SK-N-SH (cell line): ENCODE measurements at regions not wholly inside any gene's neighbourhood (a gene's known extent, or its start where the extent isn't known, plus 50 kb on each side); places are given as distances from the start of the nearest gene placed in this dataset.

Experiments
- CTCF ChIA-PET: fragments of 300-600, 350-600 bp; formaldehyde crosslinking; extraction: SDS; loops from one replicate; lab custom pipeline; 2021; lab: Yijun Ruan, JAX
- POLR2A ChIA-PET: fragments of 350-600 bp; sonication (Branson Sonifier 250); formaldehyde crosslinking; extraction: SDS; loops from one replicate; lab custom pipeline; 2020; ENCODE audit warnings: antibody characterized with exemption, inconsistent platforms; lab: Yijun Ruan, JAX
- DNase-seq: peaks from one replicate; pipeline ENCODE4 v3.0.0; 2012
- H2AFZ ChIP-seq: fragments of 200-600 bp; sonication (generic); 2 replicates; pipeline ENCODE4 v1.8.1; 2016; ENCODE audit warnings: antibody characterized with exemption, mild to moderate bottlenecking, low read depth
- H3F3A ChIP-seq: fragments of 200-600 bp; sonication (generic); replicated peaks from 2 replicates; pipeline ENCODE3; 2016; ENCODE audit warnings: antibody characterized with exemption, mild to moderate bottlenecking; ENCODE audit not compliant: insufficient read depth
- H3K27ac ChIP-seq, 2 experiments: fragments of 200-500 bp in 1 of 2; fragments of 200-600 bp in 1 of 2; sonication (Bioruptor generic) in 1 of 2; sonication (generic), shearing (Covaris generic) in 1 of 2; 2 replicates each; pipeline versions ENCODE4 v1.5.1 to v1.6.1; 2014 to 2016; ENCODE audit warnings: low read depth in 2 of 2, inconsistent platforms in 1 of 2, low read length in 1 of 2, mild to moderate bottlenecking in 1 of 2, mixed read lengths in 1 of 2
- H3K27me3 ChIP-seq: fragments of 200-600 bp; sonication (generic), shearing (Covaris generic); 2 replicates; pipeline ENCODE4 v1.6.1; 2016; ENCODE audit warnings: mixed run types; ENCODE audit not compliant: insufficient read depth
- H3K36me3 ChIP-seq, 2 experiments: fragments of 200-500 bp in 1 of 2; fragments of 200-600 bp in 1 of 2; sonication (Bioruptor generic) in 1 of 2; sonication (generic) in 1 of 2; replicated peaks in 1 of 2; 2 replicates each; pipeline versions ENCODE3 to v1.5.1; 2014 to 2016; ENCODE audit warnings: low read length in 1 of 2, mild to moderate bottlenecking in 1 of 2; ENCODE audit not compliant: insufficient read depth in 2 of 2, control insufficient read depth in 1 of 2
- H3K4me1 ChIP-seq, 2 experiments: fragments of 200-500 bp in 1 of 2; fragments of 200-600 bp in 1 of 2; sonication (Bioruptor generic) in 1 of 2; sonication (generic), shearing (Covaris generic) in 1 of 2; 2 replicates each; pipeline versions ENCODE4 v1.5.1 to v1.6.1; 2014 to 2016; ENCODE audit warnings: low read depth in 1 of 2, low read length in 1 of 2, mixed run types in 1 of 2; ENCODE audit not compliant: insufficient read depth in 2 of 2, control insufficient read depth in 1 of 2
- H3K4me2 ChIP-seq: fragments of 200-600 bp; sonication (generic), shearing (Covaris generic); 2 replicates; pipeline ENCODE4 v1.6.1; 2017; ENCODE audit warnings: mixed run types
- H3K4me3 ChIP-seq, 2 experiments: fragments of 200-500 bp in 1 of 2; fragments of 200-600 bp in 1 of 2; sonication (Bioruptor generic) in 1 of 2; sonication (generic), shearing (Covaris generic) in 1 of 2; 2 replicates each; pipeline versions ENCODE4 v1.5.1 to v1.8.1; 2014 to 2016; ENCODE audit warnings: low read depth in 2 of 2, inconsistent platforms in 1 of 2, low read length in 1 of 2, mild to moderate bottlenecking in 1 of 2, mixed read lengths in 1 of 2, moderate library complexity in 1 of 2
- H3K79me2 ChIP-seq: fragments of 200-600 bp; sonication (generic); 2 replicates; pipeline ENCODE4 v1.8.1; 2017; ENCODE audit warnings: mild to moderate bottlenecking; ENCODE audit not compliant: insufficient read depth
- H3K9ac ChIP-seq: fragments of 200-600 bp; sonication (generic); 2 replicates; pipeline ENCODE4 v1.6.1; 2017; ENCODE audit warnings: mixed run types
- H3K9me2 ChIP-seq: fragments of 200-600 bp; sonication (generic); 2 replicates; pipeline ENCODE4 v1.6.1; 2017; ENCODE audit warnings: mixed run types
- H3K9me3 ChIP-seq: fragments of 200-600 bp; sonication (generic); 2 replicates; pipeline ENCODE4 v1.6.1; 2017; ENCODE audit warnings: mixed run types, mild to moderate bottlenecking, moderate library complexity
- H4K20me1 ChIP-seq: fragments of 200-600 bp; sonication (generic); 2 replicates; pipeline ENCODE4 v1.6.1; 2017; ENCODE audit warnings: mild to moderate bottlenecking, mixed run types; ENCODE audit not compliant: insufficient read depth
- CHD2 ChIP-seq: fragments of 150-350 bp; IDR thresholded peaks from 2 replicates; pipeline ENCODE4 v1.6.1; 2018; ENCODE audit warnings: low read length; ENCODE audit not compliant: partially characterized antibody
- ELF1 ChIP-seq: IDR thresholded peaks from 2 replicates; pipeline ENCODE4 v1.4.0; 2012
- EP300 ChIP-seq, 2 experiments: IDR thresholded peaks; 2 replicates each; pipeline versions ENCODE4 v1.4.0 to v1.6.1; 2012; ENCODE audit warnings: borderline replicate concordance in 1 of 2, low read depth in 1 of 2, low read length in 1 of 2
- EZH2phosphoT487 ChIP-seq: fragments of 200-600 bp; sonication (generic); IDR thresholded peaks from 2 replicates; pipeline ENCODE4 v1.6.1; 2017; ENCODE audit warnings: low read depth, mixed run types, mild to moderate bottlenecking, antibody characterized with exemption, moderate library complexity, borderline replicate concordance
- FOXM1 ChIP-seq: IDR thresholded peaks from 2 replicates; pipeline ENCODE4 v1.4.0; 2012; ENCODE audit warnings: low read depth, mild to moderate bottlenecking
- MEF2A ChIP-seq: IDR thresholded peaks from 2 replicates; pipeline ENCODE4 v1.4.0; 2012; ENCODE audit warnings: low read depth, borderline replicate concordance
- POLR2AphosphoS5 ChIP-seq: IDR thresholded peaks from 2 replicates; pipeline ENCODE4 v1.6.1; 2012; ENCODE audit warnings: low read depth, low read length
- RCOR1 ChIP-seq: fragments of 150-350 bp; IDR thresholded peaks from 2 replicates; pipeline ENCODE4 v1.6.1; 2017; ENCODE audit warnings: antibody characterized with exemption, low read length
- RXRA ChIP-seq: IDR thresholded peaks from 2 replicates; pipeline ENCODE4 v1.4.0; 2012; ENCODE audit warnings: low read depth, mild to moderate bottlenecking, borderline replicate concordance
- SIN3A ChIP-seq: IDR thresholded peaks from 2 replicates; pipeline ENCODE4 v1.6.1; 2012; ENCODE audit warnings: low read depth, mild to moderate bottlenecking, low read length, moderate library complexity, borderline replicate concordance
- SMC3 ChIP-seq: IDR thresholded peaks from 2 replicates; pipeline ENCODE4 v1.6.1; 2012; ENCODE audit warnings: low read depth, low read length, improper control_type of control experiment
- TEAD4 ChIP-seq: IDR thresholded peaks from 2 replicates; pipeline ENCODE4 v1.4.0; 2012; ENCODE audit warnings: mild to moderate bottlenecking, borderline replicate concordance; ENCODE audit not compliant: insufficient read depth
- WGBS: methylation state at CpG from one replicate; pipeline ENCODE4 v1.1.6; 2017; ENCODE audit warnings: low lambda C conversion rate; 5-methylcytosine and 5-hydroxymethylcytosine counted together
- TF ChIP-seq, protein P1 (sequence below): IDR thresholded peaks from 2 replicates; pipeline ENCODE4 v1.4.0; 2012; ENCODE audit warnings: low read depth, borderline replicate concordance
- TF ChIP-seq, protein P2 (sequence below): IDR thresholded peaks from 2 replicates; pipeline ENCODE4; 2012
- TF ChIP-seq, protein P3 (sequence below): IDR thresholded peaks from 2 replicates; pipeline ENCODE4 v1.4.0; 2012; ENCODE audit warnings: low read depth
- TF ChIP-seq, protein P4 (sequence below): IDR thresholded peaks from 2 replicates; pipeline ENCODE4 v1.4.0; 2012; ENCODE audit warnings: low read depth, borderline replicate concordance
- TF ChIP-seq, protein P5 (sequence below): fragments of 200-600 bp; sonication (generic); IDR thresholded peaks from 2 replicates; pipeline ENCODE4 v1.6.1; 2017; ENCODE audit warnings: antibody characterized with exemption, mild to moderate bottlenecking, moderate library complexity
- TF ChIP-seq, protein P6 (sequence below): fragments of 150-350 bp; IDR thresholded peaks from 2 replicates; pipeline ENCODE4 v1.6.1; 2016; ENCODE audit warnings: mild to moderate bottlenecking, low read depth, low read length

DNA sequence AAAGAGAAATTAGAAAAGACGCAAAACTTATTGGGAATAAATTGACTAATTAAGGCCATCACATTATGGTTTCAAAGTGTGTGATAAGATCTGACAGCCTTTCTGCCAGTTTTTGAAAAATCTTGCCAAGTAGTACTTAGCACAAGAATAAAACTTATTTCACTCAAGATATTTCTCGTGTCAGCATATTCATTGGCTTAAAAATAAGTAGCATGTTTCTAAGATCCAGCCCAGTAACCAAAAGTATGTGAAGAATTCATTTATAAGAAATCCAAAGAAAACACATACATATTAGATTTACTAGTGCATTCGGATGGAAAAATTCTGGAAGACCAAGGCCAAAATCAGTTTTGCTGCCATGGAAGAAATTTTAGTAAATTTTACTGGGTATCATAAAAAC lies 1135.0 kb downstream of the GALC start:
- Histone ChIP-seq H3K9ac (no peak overlapping the region), H3K9me3 (no peaks in the 10 kb centered on the region), H3K79me2 (no peaks in the 10 kb centered on the region), H3K36me3 (no peaks in the 10 kb centered on the region), H3K27ac (no peak overlapping the region), H4K20me1 (no peaks in the 10 kb centered on the region), H3K4me3 (no peak overlapping the region), H3K9me2 (no peaks in the 10 kb centered on the region), H2AFZ (no peak overlapping the region), H3K4me1 (no peaks in the 10 kb centered on the region), H3K27me3 (no peaks in the 10 kb centered on the region), H3K4me2 (no peak overlapping the region), H3F3A (no peaks in the 10 kb centered on the region)
- TF ChIP-seq EZH2phosphoT487: no peak
- TF ChIP-seq RXRA: no peak
- no peak for TF ChIP-seq CHD2
- TF ChIP-seq RCOR1: no peak
- TF ChIP-seq MEF2A: no peak
- TF ChIP-seq, protein P1, sequence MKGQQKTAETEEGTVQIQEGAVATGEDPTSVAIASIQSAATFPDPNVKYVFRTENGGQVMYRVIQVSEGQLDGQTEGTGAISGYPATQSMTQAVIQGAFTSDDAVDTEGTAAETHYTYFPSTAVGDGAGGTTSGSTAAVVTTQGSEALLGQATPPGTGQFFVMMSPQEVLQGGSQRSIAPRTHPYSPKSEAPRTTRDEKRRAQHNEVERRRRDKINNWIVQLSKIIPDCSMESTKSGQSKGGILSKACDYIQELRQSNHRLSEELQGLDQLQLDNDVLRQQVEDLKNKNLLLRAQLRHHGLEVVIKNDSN: no peak
- TF ChIP-seq, protein P2, sequence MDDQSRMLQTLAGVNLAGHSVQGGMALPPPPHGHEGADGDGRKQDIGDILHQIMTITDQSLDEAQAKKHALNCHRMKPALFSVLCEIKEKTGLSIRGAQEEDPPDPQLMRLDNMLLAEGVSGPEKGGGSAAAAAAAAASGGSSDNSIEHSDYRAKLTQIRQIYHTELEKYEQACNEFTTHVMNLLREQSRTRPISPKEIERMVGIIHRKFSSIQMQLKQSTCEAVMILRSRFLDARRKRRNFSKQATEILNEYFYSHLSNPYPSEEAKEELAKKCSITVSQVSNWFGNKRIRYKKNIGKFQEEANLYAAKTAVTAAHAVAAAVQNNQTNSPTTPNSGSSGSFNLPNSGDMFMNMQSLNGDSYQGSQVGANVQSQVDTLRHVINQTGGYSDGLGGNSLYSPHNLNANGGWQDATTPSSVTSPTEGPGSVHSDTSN: no peak
- TF ChIP-seq, protein P3, sequence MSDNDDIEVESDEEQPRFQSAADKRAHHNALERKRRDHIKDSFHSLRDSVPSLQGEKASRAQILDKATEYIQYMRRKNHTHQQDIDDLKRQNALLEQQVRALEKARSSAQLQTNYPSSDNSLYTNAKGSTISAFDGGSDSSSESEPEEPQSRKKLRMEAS: no peak
- TF ChIP-seq TEAD4: no peak
- TF ChIP-seq, protein P4, sequence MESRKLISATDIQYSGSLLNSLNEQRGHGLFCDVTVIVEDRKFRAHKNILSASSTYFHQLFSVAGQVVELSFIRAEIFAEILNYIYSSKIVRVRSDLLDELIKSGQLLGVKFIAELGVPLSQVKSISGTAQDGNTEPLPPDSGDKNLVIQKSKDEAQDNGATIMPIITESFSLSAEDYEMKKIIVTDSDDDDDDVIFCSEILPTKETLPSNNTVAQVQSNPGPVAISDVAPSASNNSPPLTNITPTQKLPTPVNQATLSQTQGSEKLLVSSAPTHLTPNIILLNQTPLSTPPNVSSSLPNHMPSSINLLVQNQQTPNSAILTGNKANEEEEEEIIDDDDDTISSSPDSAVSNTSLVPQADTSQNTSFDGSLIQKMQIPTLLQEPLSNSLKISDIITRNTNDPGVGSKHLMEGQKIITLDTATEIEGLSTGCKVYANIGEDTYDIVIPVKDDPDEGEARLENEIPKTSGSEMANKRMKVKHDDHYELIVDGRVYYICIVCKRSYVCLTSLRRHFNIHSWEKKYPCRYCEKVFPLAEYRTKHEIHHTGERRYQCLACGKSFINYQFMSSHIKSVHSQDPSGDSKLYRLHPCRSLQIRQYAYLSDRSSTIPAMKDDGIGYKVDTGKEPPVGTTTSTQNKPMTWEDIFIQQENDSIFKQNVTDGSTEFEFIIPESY: no peak
- TF ChIP-seq, protein P5, sequence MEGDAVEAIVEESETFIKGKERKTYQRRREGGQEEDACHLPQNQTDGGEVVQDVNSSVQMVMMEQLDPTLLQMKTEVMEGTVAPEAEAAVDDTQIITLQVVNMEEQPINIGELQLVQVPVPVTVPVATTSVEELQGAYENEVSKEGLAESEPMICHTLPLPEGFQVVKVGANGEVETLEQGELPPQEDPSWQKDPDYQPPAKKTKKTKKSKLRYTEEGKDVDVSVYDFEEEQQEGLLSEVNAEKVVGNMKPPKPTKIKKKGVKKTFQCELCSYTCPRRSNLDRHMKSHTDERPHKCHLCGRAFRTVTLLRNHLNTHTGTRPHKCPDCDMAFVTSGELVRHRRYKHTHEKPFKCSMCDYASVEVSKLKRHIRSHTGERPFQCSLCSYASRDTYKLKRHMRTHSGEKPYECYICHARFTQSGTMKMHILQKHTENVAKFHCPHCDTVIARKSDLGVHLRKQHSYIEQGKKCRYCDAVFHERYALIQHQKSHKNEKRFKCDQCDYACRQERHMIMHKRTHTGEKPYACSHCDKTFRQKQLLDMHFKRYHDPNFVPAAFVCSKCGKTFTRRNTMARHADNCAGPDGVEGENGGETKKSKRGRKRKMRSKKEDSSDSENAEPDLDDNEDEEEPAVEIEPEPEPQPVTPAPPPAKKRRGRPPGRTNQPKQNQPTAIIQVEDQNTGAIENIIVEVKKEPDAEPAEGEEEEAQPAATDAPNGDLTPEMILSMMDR: no peak
- no peak for TF ChIP-seq SIN3A
- TF ChIP-seq, protein P6, sequence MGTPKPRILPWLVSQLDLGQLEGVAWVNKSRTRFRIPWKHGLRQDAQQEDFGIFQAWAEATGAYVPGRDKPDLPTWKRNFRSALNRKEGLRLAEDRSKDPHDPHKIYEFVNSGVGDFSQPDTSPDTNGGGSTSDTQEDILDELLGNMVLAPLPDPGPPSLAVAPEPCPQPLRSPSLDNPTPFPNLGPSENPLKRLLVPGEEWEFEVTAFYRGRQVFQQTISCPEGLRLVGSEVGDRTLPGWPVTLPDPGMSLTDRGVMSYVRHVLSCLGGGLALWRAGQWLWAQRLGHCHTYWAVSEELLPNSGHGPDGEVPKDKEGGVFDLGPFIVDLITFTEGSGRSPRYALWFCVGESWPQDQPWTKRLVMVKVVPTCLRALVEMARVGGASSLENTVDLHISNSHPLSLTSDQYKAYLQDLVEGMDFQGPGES: no peak
- no peak for TF ChIP-seq FOXM1
- TF ChIP-seq SMC3: no peak
- no peak for TF ChIP-seq ELF1
- no peak for TF ChIP-seq POLR2AphosphoS5
- no peak for TF ChIP-seq EP300 (IDR thresholded peaks at IDR 0.05; ENCODE audit: borderline replicate concordance in 1 of 2, low read depth in 1 of 2, low read length in 1 of 2)
- ChIA-PET POLR2A (no interaction called here), CTCF (no interaction called here)
- 20% methylated on average over 3 of the region's 3 CpGs for WGBS
- DNase-seq: no peak
